HG03064 (cell line): ENCODE measurements at regions not wholly inside any gene's neighbourhood (a gene's known extent, or its start where the extent isn't known, plus 50 kb on each side); places are given as distances from the start of the nearest gene placed in this dataset.
"Not testable (repeated sequence)": the region's sequence is repeated elsewhere in the genome, so short reads cannot be mapped to it uniquely, and the experiment has no call there.

Source experiments
- ATAC-seq: cut with Tn5 transposase; IDR thresholded peaks from one replicate; pipeline ENCODE4 v1.9.1; 2021; ENCODE audit warnings: low read depth; ENCODE audit not compliant: unreplicated experiment

DNA sequence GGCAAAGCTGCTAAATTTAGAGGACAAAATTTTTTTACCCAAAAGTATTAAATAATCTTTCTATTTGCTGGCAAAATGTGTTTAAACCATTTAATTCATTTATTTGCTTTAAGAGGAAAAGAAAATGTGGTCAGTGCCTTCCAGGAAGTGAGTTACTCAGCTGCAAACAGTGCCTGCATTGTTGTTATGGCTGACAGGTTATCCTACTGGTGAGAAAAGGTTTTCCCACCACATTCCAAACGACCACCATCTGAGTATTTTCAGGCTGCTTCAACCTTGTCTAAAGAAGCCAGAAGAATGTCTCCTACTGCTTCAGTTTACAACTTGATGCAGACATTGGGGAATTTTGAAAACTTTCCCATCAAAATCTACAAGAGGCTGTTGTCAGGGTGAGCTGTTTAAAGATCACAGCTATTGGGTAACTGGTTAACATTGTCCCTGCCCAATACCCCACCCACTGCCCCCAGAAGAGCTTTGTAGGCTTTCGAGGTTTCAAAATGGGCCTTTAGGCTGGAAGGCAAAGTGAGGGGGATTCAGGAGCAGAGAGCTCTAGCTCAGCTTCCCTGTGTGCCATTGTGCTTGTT is 461.3 kb upstream of the FANCL start:
- no peak for ATAC-seq

DNA sequence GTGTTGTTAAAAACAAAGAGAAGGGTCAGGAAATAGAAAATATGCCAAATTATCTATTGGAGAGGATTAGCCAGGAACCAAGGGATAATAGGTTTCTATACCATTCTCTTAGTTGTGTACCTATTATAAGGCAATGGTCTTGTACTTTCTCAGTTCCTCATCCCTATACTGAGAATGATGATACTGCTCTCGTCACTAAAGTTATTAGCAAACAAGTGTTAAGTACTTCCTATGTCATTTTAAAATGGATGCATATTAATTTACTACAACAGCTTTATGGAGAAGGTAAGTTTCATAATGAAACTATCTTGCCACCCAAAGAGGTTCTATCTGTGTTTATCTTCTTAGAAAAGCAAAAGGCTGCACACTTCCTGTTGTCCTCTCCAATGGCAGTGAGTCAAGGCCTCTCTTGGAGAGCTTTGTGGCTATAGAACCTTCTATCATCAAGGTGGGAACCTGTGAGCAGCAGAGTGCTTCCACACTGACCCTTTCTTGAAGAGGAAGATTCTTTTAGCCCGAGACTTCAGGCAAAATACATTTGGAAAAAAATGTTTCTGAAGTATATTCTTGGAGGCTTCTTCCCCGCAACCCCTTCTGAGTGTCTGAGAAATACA is 460.7 kb upstream of the FANCL start:
- no peak for ATAC-seq

DNA sequence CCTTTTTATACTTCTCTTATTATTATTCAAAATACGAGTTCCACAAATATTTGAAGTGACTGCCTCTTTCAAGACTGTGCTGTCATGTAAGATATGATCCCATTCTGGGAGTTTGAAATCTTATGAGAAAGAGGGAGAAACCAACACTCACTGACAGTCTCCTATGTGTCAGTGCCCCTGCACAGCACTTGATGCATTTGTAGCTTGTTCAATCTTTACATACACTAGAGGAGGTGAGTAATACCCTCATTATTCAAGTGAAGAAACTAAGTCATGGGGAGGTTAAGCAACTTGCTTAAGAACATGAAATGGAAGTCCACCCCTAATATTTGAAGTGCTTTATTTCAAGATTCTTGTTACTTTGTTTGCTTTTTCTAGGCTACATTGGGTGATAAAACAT is 459.5 kb upstream of the FANCL start:
- ATAC-seq: no peak

DNA sequence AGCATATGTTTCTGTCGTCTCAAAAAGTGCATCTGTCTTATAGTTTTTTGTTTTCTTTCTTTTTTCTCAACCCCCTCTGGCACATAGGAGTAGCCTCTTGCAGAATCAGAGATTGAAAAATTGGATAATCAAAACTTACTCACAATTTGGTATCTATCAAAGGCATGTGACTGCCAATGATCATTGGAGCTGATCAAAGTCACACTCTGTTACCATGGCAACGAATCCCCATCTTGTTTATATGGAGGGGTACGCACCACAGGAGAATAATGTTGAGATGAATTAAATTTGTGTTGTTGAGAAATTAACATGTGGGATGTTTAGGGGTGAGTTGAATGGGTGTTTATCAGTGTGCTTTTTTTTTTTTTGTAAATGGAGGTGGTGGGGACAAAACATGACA is 458.3 kb upstream of the FANCL start:
- ATAC-seq: no peak

DNA sequence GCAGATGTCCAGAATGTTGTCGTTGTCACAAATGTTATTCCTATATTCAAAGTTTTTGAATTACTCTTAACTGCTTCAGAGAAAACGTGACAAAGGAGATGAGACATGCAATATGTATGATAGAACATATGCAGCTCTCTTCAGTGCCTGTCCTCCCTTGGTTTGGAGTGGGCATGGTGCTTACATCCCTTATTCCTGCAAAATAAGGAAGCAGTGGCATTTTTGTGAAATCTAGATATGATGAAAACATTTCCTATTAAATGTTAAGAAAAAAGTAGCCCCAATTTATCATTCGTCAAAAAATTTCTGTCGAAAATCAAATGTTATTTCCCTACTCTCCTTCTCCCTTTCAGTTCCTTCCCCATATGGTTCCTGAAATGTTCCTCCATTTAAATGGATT is 457.5 kb upstream of the FANCL start:
- no peak for ATAC-seq

DNA sequence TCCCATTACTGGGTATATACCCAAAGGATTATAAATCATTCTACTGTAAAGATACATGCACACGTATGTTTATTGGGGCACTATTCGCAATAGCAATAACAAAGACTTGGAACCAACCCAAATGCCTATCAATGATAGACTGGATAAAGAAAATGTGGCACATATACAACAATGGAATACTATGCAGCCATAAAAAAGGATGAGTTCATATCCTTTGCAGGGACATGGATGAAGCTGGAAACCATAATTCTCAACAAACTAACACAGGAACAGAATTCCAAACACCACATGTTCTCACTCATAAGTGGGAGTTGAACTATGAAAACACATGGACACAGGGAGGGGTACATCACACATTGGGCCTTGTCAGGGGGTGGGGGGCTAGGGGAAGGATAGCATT is 453.0 kb upstream of the FANCL start:
- ATAC-seq: not testable (repeated sequence)

DNA sequence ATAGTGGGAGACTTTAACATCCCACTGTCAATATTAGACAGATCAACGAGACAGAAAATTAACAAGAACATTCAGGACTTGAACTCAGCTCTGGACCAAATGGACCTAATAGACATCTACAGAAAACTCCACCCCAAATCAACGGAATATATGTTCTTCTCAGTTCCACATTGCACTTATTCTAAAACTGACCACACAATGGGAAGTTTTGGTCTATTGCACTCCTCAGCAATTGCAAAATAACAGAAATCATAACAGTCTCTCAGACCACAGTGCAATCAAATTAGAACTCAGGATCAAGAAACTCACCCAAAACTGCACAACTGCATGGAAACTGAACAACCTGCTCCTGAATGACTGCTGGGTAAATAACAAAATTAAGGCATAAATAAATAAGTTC is 449.9 kb upstream of the FANCL start:
- ATAC-seq: not testable (repeated sequence)

DNA sequence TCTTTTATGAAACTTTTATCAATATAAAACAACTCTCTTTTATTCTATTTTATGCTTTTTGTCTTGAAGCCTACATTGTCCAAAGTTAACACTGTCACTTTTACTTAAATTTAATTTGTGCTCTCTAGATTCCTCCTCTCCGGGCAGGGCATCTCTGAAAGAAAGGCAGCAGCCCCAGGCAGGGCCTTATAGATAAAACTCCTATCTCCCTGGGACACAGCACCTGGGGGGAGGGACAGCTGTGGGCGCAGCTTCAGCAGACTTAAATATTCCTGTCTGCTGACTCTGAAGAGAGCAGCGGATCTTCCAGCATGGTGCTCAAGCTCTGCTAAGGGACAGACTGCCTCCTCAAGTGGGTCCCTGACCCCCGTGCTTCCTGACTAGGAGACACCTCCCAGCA is 447.7 kb upstream of the FANCL start:
- ATAC-seq: no peak

DNA sequence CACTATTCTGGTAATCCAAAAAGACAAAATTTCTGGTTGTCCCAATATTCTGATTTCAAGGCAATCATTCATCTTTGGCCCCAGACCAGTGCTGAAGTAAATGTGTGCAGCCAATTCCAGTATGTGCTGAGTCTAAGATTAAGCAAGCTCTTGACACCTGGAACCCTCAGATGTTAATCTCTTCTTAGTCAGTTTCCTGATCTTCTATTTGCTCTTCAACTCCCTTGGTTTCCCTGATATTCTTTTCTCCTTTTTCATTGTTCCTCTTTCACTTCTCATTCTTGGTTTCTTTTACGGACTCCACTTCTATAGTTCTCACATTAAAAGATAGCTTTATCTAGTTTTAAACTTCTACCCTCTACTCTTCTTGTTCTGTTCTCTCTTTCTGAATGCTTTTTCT is 445.7 kb upstream of the FANCL start:
- ATAC-seq: no peak

DNA sequence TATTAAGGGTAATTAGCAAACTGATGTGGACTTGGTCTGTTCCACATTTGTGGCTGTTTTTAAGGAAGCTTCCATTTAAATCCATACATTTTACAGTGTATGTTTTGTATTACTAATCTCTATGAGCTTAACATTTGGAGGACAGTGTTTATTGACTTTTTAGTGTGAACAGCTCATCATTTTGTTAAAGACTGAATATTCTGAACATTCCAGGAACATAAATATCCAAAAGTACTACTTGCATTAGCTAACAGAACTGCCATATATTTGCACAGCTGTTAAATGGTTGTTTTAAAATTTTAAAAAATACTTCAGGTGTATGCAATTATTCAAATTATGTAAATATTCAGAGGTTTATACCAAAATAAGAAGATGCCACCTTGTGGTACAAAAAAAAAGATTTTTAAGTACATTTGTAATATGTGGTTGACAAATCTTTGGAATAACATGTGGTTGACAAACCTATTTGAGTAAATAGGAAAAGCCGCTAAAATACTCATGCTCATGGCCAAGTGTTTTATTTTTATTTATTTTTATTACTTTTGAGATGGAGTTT is 439.7 kb upstream of the FANCL start:
- ATAC-seq: no peak

DNA sequence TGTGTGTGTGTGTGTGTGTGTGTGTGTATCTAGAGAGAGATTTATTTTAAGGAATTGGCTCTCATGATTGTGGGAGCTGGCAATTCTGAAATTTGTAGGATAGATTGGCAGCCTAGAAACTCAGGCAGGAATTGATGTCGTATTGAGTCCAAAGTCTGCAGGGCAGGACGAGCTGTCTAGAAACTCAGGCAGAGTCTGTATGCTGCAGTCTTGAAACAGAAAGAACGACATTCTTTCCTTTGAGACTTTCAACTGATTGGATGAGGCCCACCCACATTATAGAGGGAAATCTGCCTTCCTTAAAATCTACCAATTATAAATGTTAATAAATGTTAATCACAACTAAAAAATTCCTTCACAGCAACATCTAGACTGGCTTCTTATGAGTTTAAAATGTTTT is 436.6 kb upstream of the FANCL start:
- no peak for ATAC-seq

DNA sequence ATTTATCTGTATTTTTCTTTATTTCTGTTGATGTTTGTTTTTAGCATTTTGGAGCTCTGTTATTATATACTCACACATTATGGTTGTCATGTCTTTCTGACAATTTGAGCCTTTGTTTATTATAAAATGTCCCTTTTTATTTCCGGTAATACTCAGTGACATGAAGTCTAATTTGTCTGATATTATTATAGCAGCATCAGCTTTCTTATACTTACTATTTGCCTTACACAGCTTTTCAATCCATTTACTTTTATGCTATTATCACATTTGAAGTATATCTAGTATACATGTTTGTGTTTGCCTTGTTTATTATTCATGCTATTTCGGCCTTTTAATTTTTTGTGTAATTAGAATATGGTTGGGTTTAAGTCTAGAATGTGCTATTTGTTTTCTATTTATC is 430.6 kb upstream of the FANCL start:
- no peak for ATAC-seq

DNA sequence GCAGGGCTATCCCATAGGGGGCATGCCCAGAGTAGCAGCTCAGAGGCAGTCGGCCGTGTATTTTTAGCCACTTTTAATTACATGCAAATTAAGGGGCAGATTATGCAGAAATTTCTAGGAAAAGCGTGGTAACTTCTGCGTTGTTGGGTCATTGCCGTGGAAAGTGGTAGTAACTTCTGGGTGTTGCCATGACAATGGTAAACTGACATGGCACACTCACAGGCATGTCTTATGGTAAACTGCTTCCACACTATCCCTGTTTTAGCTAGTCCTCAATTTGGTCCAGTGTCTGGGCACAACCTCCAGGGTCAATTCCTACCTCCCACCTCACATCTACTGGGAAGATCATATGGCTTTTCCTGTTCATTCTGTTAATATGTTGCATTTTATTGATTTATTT is 428.9 kb upstream of the FANCL start:
- ATAC-seq: no peak

DNA sequence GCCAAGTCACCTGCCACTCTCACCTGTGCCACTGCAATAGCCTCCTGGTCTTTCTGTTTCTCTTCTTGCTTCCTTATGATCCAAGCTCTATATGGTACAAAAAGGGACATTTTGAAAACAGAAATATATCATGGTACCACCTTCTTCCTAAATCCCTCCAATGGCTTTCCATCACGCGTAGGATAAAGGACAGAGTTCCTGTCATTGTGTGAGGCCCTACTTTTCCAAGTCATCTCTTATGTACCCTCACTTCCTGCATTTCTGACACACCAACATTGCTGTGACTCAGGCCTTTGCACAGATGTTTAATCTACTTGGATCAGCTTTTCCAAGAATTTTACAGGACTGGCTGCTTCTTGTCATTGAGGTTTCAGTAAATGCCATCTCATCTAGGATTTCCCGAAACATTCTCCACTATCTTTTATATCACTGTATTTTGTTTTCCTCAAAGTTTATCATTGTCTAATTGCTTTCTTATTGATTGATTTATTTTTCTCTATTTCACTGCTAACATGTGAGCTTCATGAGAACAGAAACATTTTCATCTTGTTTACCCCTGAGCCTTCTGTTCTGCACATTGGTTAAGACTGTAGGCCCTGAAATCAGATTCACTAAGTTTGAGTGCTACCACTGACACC is 426.1 kb upstream of the FANCL start:
- ATAC-seq: no peak

DNA sequence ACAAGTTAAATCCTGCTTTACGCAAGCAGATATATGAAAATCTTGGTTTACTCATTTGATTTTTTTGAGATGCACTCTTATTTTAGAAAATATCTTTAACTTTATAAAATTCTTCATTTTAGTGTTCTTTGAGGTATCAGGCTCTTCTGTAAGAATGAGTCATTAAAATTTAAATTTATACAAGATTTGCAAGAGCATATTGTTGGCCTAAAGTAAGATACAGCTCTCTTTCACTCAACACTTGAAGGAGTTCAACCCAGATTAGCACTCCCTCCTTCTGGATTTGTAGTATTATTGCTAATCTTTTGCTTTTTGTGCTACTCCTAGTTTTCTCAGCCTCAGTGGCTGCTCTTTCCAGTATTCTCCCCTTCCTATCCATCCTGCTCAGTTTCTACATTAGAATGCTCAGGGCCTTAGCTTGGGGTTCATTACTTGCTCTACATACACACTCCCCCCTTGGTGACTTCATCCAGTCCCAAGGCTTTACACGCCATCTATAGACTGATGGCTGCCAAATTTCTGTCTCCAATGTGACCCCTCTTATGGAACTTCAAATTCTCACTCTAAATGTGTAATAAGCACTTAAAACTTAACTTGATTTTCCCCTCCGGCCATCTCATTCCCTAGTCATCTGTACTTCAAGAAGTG is 425.3 kb upstream of the FANCL start:
- ATAC-seq: no peak

DNA sequence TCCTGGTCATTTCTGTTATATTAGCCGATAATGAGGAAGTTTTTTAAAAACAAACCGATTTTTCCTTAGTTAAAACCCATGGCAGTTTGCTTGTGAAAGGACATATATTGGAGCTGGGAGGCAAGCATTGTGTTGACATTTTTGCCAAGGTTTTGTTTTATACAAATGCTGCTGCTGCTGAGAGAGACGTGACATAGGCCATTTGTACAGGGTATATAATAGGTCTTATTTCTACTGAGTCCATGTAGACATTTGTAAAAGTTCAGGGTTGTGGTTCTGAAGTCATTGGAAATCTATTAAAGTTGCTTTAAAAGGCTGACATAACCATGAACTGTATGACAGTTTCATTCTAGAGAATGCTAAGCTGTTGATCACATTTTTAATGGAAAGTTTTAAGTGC is 424.0 kb upstream of the FANCL start:
- ATAC-seq: no peak

DNA sequence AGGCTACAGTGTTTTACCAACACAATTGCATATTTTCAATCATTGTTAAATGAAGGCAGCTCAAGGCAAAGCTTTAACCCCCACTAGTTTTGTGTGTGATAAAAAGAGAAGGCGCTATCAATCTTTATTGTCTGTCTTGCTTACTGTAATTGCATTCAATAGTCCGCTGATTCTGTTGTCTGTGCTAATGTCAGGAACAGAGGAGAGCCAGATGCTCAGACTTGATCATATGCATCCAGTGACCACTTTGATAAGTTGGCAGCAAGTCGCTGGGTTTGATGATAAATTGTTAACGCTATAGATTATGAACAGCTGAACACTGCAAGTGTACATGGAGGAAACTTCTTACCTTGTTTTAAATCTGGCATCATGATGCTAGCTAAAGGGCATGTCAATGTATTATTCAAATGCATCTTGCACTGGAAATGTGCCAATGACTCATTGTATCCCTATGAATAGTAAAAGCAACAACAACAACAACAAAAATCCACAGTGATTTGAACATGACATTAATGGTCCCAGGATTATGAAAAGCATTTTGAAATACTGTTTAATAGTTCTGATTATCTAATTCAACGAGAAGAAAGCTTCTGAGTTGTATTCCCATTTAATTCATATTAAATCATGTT is 423.5 kb upstream of the FANCL start:
- ATAC-seq: no peak

DNA sequence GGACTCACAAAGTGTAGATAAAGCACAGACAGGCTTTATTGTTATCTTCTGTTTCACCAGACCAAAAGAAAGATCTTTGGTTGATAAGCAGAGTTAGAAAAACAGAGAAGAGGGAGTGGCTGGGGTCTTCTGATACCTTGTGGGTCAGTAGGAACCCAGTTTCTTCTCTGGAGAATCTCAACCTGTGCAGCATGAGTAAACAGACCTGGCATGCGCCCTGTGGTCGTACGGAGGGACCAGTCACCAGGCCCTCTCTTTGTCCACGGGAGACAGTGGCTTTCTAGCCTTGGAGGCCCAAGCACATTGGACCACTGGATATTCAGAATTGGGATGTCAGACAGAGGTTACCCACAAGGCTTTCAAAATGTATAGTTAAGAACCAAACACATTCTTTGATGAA is 418.9 kb upstream of the FANCL start:
- no peak for ATAC-seq

DNA sequence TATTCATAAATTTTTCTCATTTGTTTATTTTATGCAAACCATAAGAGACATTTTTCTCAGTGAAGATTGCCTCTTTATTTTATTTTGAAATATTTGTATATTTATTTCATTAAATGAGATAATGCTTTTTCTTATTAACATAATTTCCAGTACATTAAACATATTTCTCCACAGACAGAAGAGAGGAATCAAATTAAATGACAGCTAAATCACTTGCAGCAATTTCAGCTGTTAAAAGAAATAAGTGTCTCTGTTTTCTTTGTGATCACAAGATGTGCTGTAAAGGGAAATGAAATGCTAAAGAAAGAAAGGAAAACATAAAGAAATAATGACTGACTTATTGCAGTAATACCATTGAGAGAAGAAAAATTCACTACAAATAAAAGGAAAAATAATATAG is 414.0 kb upstream of the FANCL start:
- ATAC-seq: no peak

DNA sequence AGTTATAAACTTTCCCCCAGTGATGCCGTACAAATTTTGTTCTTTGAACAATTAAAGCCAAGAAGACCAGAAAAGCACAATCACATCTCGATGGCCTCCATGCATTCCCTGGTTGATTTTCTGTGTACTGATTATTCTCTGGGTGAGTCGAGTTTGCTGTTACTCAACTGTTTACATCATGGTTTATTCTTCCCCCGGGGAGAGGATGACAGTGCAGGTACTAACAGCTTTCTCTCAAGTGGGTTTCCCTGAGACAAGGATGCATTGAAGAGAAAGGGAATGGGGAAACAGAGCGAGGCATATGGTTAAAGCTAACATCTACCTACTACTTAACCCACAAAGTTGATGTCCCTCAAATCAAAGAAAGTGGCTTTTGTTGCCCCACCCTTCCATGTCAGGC is 410.8 kb upstream of the FANCL start:
- ATAC-seq: no peak

DNA sequence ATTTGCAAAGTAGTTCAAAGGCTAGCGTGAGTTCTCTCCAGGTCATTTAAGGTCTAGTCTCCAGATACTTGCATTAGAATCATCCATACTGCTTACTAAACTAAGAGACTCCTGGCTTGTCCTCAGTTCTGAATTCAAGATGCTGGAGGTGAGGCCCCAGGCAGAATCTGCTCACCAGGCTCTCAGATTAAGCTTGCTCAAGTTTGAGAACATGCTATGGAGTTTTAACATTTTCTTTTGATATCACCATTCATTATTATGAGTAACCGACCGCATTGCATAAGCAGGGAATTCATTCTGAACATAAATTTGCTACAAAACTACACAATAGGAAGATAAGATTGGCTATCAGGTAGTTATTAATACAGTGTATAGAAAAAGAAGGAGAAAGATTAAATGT is 409.7 kb upstream of the FANCL start:
- ATAC-seq: no peak
